Skeletal muscle tissue (tissue), 3 donors: ENCODE measurements at regions not wholly inside any gene's neighbourhood (a gene's known extent, or its start where the extent isn't known, plus 50 kb on each side); places are given as distances from the start of the nearest gene placed in this dataset.

Experiments
- H3K27ac ChIP-seq: one replicate; pipeline ENCODE4 v1.7.0; 2013; ENCODE audit warnings: mild to moderate bottlenecking, low read depth, low read length, inconsistent platforms
- H3K27me3 ChIP-seq, 3 donors: one replicate each; pipeline ENCODE4 v1.7.0; 2013; ENCODE audit warnings: low read length in 3 of 3; ENCODE audit not compliant: control insufficient read depth in 3 of 3, insufficient read depth in 3 of 3
- H3K36me3 ChIP-seq, 3 donors: one replicate each; pipeline ENCODE4 v1.7.0; 2013; ENCODE audit warnings: low read length in 3 of 3; ENCODE audit not compliant: control insufficient read depth in 3 of 3, insufficient read depth in 3 of 3
- H3K4me1 ChIP-seq, 3 donors: one replicate each; pipeline ENCODE4 v1.7.0; 2013; ENCODE audit warnings: low read length in 3 of 3, mild to moderate bottlenecking in 3 of 3; ENCODE audit not compliant: control insufficient read depth in 3 of 3, insufficient read depth in 3 of 3
- H3K4me3 ChIP-seq, 3 donors: one replicate each; pipeline ENCODE4 v1.7.0; 2013; ENCODE audit warnings: low read length in 3 of 3
- H3K9ac ChIP-seq, 3 donors: one replicate each; pipeline ENCODE4 v1.7.0; 2013; ENCODE audit warnings: low read length in 3 of 3, mild to moderate bottlenecking in 3 of 3, moderate library complexity in 2 of 3, low read depth in 1 of 3
- H3K9me3 ChIP-seq, 3 donors: one replicate each; pipeline ENCODE4 v1.7.0; 2013; ENCODE audit warnings: low read length in 3 of 3; ENCODE audit not compliant: control insufficient read depth in 3 of 3
- donor health status: Osteomylitis.

DNA sequence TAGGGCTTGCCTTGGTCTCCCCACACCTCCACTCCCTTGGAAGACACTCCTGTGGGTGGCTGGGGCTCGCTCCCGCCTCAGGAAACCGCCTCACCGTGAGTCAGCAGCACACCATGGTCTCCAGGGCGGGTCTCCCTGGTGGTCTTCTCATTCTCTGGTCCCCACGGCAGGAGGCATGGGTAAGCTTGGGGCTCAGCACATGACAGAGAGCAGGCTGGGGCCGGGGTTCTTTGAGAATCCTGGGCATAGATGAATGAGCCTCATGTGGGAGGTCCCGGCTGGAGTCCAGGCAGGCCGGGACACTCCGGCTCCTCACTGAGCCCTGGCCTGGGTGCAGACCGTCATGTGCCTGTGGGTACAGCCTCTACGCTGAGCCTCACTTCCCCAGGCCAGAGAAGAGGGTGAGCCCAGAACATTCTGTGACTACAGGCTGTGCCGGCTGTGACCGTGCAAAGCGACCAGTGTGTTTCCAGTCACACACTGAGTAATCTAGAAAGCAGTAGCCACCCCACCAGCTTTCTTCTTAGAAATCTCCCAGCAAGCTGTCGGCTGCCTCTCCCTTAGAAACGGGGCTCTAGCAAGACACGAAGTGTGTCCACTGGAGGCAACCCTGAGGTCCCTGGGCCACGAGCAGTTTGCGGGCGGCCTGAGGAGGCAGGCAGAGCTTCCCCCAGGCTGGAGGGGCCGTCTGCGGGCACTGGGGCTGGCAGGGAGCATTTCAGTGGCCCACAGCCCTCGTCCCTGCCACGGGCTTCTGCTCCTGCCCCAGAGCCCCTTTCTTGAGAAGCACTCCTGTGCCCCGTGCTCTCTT, 93.1 kb downstream of the RHOB start:
- Histone ChIP-seq H3K36me3 (no peaks in the 10 kb centered on the region), H3K9ac (peak overlapping the region in 2 of 3 donors; percentile 27 to 54), H3K27ac (peak overlapping the region; percentile 91), H3K27me3 (no peaks in the 10 kb centered on the region), H3K4me3 (no peak overlapping the region), H3K4me1 (peaks cover 73 to 85% (median 83%) of the 10 kb centered on the region in 3 donors), H3K9me3 (no peaks in the 10 kb centered on the region)

DNA sequence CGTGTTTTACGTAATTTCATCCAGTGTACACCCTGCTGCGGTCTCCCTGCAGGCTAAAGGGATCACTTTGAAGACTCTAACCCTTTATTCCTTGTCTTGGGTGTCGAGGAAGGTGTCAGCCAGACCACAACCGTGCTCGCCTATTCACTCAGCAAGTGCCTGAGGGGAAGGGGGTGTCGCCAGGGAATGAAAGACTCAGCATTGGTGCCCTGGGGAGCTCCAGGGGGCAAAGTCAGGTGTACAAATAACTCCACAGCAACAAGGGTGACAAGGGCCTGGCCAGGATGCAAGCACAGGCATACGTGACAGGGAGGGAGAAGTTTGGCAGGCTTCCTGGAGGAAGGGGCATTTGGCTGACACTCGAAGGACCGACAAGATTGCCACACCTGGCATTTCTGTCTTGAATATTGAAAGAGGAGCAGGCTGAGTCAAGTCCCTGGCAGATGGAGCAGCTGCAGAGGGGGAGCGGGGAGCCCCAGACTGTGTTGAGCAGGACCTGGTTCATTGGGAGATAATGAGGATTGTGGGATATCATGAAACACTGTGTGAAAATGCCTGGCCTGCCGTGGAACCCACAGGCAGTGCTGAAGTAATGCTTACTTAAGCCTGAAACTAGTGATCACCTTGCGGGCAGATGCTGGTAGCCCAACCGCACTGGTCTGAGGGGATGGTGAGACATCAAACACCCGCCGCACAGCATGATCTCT, 93.9 kb downstream of the RHOB start:
- no peak overlapping the region for H3K4me3 ChIP-seq
- peak overlapping the region in 1 of 3 donors; percentile 54 for H3K9ac ChIP-seq
- no peaks in the 10 kb centered on the region for H3K27me3 ChIP-seq
- peak overlapping the region; percentile 91 for H3K27ac ChIP-seq
- no peaks in the 10 kb centered on the region for H3K36me3 ChIP-seq
- H3K9me3 ChIP-seq, result no peaks in the 10 kb centered on the region
- peaks cover 70 to 78% (median 76%) of the 10 kb centered on the region in 3 donors for H3K4me1 ChIP-seq

DNA sequence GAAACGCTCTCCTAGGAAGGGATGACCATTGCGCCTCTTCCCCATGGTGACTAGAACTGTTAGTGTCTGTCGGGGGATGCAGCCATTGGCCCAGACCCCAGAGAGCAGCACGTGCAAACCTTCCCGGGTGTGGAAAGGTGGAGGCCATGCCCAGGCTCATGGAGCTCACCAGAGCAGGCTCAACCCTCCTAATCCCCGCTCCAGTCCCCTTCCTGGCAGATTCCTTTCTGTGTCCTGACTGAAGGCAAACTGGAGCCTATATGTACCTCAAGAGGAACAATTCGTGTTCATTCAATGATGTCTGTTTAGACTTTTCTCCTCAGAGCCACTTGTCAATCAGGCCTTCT, 94.4 kb downstream of the RHOB start:
- H3K9me3 ChIP-seq, result no peaks in the 10 kb centered on the region
- H3K27me3 ChIP-seq, result no peaks in the 10 kb centered on the region
- no peak overlapping the region for H3K27ac ChIP-seq
- no peaks in the 10 kb centered on the region for H3K36me3 ChIP-seq
- peaks cover 68 to 78% (median 71%) of the 10 kb centered on the region in 3 donors for H3K4me1 ChIP-seq
- H3K4me3 ChIP-seq, result no peak overlapping the region
- no peak overlapping the region for H3K9ac ChIP-seq

DNA sequence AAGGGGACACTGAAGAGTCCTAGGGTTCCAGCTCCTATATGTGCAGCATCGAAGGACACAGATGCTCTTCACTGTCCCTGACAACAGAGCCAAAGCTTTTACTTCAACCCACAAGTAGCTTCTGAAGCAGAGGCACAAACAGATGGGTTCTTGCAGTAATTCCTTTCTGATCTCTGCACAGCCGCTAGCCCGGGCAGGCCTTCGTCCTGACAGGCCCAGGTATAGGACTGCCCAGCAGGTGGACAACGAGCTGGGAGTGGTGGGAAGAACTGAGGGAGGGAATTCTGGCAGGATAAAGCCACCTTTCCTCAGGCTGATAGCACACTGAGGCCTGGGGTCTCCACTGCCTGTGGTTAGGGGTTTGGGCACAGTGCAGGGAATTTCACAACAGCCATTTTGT, 94.8 kb downstream of the RHOB start:
- no peaks in the 10 kb centered on the region for H3K9me3 ChIP-seq
- no peak overlapping the region for H3K4me3 ChIP-seq
- H3K9ac ChIP-seq, result no peak overlapping the region
- no peak overlapping the region for H3K27ac ChIP-seq
- no peaks in the 10 kb centered on the region for H3K27me3 ChIP-seq
- H3K36me3 ChIP-seq, result no peaks in the 10 kb centered on the region
- H3K4me1 ChIP-seq, result peaks cover 64 to 75% (median 67%) of the 10 kb centered on the region in 3 donors

DNA sequence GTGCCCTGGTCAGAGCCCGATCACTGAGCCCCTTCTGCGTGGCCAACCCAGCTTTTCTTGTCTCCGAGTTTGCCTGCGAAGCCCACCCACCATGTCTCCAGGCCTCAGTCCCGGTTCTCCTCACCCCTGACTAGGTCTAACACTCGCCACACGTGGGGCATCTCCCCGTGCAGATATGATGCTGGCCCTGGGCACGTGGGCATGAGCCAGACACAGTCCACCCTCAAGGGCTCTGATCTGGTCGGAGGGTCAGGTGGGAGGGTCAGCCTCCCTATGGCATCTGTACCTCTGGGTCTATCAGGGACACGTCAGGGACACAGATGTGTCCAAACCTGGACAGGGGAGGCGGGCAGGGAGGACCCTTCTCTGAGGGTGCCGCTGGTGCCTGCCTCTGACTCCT, 95.4 kb downstream of the RHOB start:
- no peak overlapping the region for H3K9ac ChIP-seq
- peaks cover 58 to 69% (median 61%) of the 10 kb centered on the region in 3 donors for H3K4me1 ChIP-seq
- H3K36me3 ChIP-seq, result no peaks in the 10 kb centered on the region
- H3K9me3 ChIP-seq, result no peaks in the 10 kb centered on the region
- H3K4me3 ChIP-seq, result peak overlapping the region in 1 of 3 donors; percentile 13
- H3K27me3 ChIP-seq, result no peaks in the 10 kb centered on the region
- H3K27ac ChIP-seq, result no peak overlapping the region

DNA sequence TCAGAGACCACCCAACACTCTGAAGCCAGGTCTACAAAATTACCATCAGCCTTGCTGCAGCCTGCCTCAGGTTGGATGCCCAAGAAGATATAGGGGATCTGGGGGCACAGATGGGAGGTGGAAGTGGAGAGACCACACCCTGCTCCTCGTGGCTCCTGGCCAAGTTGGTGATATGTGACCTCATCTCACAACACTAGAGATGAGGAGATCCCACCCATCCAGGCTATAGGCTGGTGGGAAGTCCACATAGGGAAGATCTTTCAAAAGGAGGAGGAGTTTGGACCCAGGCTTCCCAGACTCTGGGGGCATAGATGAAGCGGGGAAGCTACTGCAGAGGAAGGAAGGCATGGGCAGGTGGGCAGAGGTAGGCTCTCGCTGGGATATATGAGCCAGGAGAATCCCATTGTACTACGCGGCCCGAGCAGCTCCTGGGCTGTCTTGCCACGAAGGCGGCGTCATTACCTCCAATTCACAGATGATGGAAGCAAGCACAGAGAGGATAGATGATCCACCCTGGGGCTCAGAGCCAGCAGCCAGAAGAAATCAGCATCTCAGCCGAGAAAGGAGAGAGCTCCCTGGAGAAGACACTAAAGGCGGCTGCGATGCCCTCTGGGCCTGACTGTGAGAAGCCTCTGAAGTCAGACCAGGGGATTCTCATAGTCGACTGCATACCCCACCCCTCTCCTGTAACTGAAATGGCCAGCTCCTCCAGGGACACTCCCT, 96.0 kb downstream of the RHOB start:
- Histone ChIP-seq H3K4me1 (peaks cover 53 to 63% (median 55%) of the 10 kb centered on the region in 3 donors), H3K27me3 (no peaks in the 10 kb centered on the region), H3K4me3 (peak overlapping the region in 2 of 3 donors; percentile 31 to 37), H3K9ac (peak overlapping the region; percentile 45 to 58 (median 51)), H3K9me3 (no peaks in the 10 kb centered on the region), H3K36me3 (no peaks in the 10 kb centered on the region), H3K27ac (peak overlapping the region; percentile 88)

DNA sequence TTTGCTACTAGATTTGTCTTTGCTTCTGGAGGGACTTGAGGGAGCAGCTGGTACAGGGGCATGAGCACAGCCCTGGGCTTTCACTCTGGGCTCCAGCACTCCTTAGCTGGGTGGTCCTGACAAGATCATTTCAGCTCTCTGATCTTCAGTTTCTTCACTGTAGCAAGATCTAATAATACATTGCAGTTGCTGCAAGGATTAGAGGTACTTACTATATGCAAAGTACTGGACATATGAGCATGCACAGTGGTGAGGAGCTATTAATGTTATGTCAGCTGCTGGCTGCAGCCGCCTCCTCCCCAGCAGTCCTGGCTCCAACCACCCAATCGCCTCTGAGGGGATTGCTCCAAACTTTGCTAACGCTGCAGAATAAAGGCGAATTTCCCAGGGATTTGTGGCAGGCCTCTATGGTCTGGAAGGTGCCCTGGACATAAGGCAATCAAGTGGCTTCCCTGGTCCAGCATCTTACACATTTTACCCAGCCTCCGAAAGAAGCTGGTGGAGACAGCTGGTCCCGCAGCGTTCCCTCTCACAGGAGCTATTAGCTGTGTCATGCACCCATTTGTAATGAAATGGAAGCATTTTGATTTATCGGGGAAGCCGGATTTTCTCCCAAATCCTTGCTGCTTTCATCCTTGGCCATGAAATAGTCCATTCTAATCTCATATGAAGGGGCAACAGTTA, 96.7 kb downstream of the RHOB start:
- Histone ChIP-seq H3K36me3 (no peaks in the 10 kb centered on the region), H3K9ac (peak overlapping the region; percentile 51 to 60 (median 58)), H3K27ac (peak overlapping the region; percentile 88), H3K27me3 (no peaks in the 10 kb centered on the region), H3K4me1 (peaks cover 46 to 56% (median 48%) of the 10 kb centered on the region in 3 donors), H3K9me3 (no peaks in the 10 kb centered on the region), H3K4me3 (peak overlapping the region; percentile 19 to 56 (median 37))

DNA sequence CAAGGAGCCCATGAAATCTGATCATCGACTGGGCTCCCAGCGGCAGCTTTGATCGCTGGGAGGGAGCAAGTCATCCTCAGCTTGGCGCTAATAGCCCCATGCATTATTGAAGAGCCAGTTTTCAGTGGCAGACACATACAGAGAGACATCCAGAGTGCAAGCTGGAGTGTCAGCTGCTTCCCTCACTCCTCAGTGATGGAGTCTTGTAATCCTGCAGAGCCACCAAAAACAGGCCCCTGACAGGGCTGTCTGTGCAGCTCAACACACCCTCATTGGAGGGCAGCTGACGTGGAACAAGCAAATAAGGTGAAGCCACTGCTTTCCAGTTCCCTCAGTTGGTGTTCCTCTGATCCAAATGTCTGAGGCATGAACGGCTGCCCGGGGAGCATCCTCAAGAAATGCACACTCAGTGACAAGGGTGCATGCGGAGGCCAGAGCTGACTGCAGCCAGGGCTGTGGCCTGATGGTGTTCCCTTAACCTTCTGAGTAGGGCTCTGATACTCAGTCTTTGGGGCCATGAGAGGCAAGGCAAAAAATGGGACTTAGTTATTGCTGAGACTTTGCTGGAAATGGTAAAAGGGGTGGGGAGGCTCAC, 97.4 kb downstream of the RHOB start:
- H3K4me3 ChIP-seq, result peak overlapping the region; percentile 6 to 56 (median 19)
- no peaks in the 10 kb centered on the region for H3K9me3 ChIP-seq
- peak overlapping the region in 2 of 3 donors; percentile 51 to 60 for H3K9ac ChIP-seq
- H3K27me3 ChIP-seq, result no peaks in the 10 kb centered on the region
- H3K27ac ChIP-seq, result peak overlapping the region; percentile 88
- no peaks in the 10 kb centered on the region for H3K36me3 ChIP-seq
- peaks cover 40 to 49% (median 41%) of the 10 kb centered on the region in 3 donors for H3K4me1 ChIP-seq

DNA sequence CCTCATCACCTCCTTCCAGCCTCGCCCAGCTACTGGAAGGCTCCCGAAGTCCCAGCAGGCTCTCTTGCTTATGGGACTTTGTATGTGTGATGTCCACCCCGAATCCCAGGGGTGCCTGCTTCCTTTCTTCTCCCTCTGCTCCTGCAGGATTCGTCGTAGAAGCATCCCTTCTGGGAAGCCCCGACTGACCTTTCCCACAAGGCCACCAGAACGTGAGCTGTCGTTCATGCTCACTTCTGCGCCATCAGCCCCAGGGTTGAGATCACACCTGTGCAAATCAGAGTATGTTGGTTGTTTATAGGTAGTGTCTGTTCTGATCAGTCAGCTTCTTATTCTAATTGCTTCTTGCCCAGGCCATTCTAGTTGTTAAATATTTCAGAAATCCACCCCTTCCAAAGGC, 101.8 kb downstream of the HS1BP3 start:
- H3K9me3 ChIP-seq, result no peaks in the 10 kb centered on the region
- no peak overlapping the region for H3K9ac ChIP-seq
- peaks cover 23 to 27% (median 24%) of the 10 kb centered on the region in 3 donors for H3K4me1 ChIP-seq
- no peaks in the 10 kb centered on the region for H3K27me3 ChIP-seq
- no peak overlapping the region for H3K27ac ChIP-seq
- no peak overlapping the region for H3K4me3 ChIP-seq
- H3K36me3 ChIP-seq, result no peaks in the 10 kb centered on the region
